Right atrium auricular region (tissue), 2 donors: ENCODE measurements at regions not wholly inside any gene's neighbourhood (a gene's known extent, or its start where the extent isn't known, plus 50 kb on each side); places are given as distances from the start of the nearest gene placed in this dataset.
"Not testable (repeated sequence)": the region's sequence is repeated elsewhere in the genome, so short reads cannot be mapped to it uniquely, and the experiment has no call there.

Experiments used
- DNase-seq: peaks from one replicate; pipeline ENCODE4 v3.0.0-alpha.2; 2019; ENCODE audit warnings: low spot score
- H3K27ac ChIP-seq, 2 donors: fragments of 200-600 bp; sonication (generic); 1 replicate in 1 of 2; 2 replicates in 1 of 2; pipeline ENCODE4 v1.5.1; 2016 to 2019
- H3K27me3 ChIP-seq, 2 donors: fragments of 200-600 bp; sonication (generic); one replicate each; pipeline versions ENCODE4 v1.5.1 to v1.6.0; 2017 to 2019
- H3K36me3 ChIP-seq: fragments of 200-600 bp; sonication (generic); one replicate; pipeline ENCODE4 v1.5.1; 2016
- H3K4me1 ChIP-seq, 2 donors: fragments of 200-600 bp; sonication (generic); one replicate each; pipeline versions ENCODE4 v1.5.1 to v1.6.0; 2017 to 2019
- H3K4me3 ChIP-seq, 2 donors: fragments of 200-600 bp; sonication (generic); 1 replicate in 1 of 2; 2 replicates in 1 of 2; pipeline ENCODE4 v1.5.1; 2017 to 2019; ENCODE audit warnings: mild to moderate bottlenecking in 1 of 2, moderate library complexity in 1 of 2
- H3K9me3 ChIP-seq, 2 donors: fragments of 200-600 bp; sonication (generic); one replicate each; pipeline ENCODE4 v1.5.1; 2019
- TF ChIP-seq, protein P1 (sequence below), 2 donors: fragments of 200-600 bp; sonication (generic); IDR thresholded peaks; one replicate each; pipeline ENCODE4 v1.5.1; 2019; ENCODE audit warnings: antibody characterized with exemption in 2 of 2

GRCh38 chr5:91599863-91600262 is 216.7 kb upstream of the ARRDC3 start:
- no peaks in the 10 kb centered on the region for H3K36me3 ChIP-seq
- no peaks in the 10 kb centered on the region for H3K27me3 ChIP-seq
- H3K4me1 ChIP-seq, result no peaks in the 10 kb centered on the region
- no peak overlapping the region for H3K4me3 ChIP-seq
- no peaks in the 10 kb centered on the region for H3K9me3 ChIP-seq
- H3K27ac ChIP-seq, result no peak overlapping the region
- TF ChIP-seq, protein P1, sequence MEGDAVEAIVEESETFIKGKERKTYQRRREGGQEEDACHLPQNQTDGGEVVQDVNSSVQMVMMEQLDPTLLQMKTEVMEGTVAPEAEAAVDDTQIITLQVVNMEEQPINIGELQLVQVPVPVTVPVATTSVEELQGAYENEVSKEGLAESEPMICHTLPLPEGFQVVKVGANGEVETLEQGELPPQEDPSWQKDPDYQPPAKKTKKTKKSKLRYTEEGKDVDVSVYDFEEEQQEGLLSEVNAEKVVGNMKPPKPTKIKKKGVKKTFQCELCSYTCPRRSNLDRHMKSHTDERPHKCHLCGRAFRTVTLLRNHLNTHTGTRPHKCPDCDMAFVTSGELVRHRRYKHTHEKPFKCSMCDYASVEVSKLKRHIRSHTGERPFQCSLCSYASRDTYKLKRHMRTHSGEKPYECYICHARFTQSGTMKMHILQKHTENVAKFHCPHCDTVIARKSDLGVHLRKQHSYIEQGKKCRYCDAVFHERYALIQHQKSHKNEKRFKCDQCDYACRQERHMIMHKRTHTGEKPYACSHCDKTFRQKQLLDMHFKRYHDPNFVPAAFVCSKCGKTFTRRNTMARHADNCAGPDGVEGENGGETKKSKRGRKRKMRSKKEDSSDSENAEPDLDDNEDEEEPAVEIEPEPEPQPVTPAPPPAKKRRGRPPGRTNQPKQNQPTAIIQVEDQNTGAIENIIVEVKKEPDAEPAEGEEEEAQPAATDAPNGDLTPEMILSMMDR (IDR thresholded peaks at IDR 0.05), result no peak
- no peak for DNase-seq

GRCh38 chr5:91598216-91598615 is 215.1 kb upstream of the ARRDC3 start:
- TF ChIP-seq, protein P1 (IDR thresholded peaks at IDR 0.05), result no peak
- no peaks in the 10 kb centered on the region for H3K36me3 ChIP-seq
- no peaks in the 10 kb centered on the region for H3K27me3 ChIP-seq
- no peaks in the 10 kb centered on the region for H3K4me1 ChIP-seq
- no peak overlapping the region for H3K4me3 ChIP-seq
- H3K27ac ChIP-seq, result no peak overlapping the region
- no peak for DNase-seq
- peaks cover 0 to 8% of the 10 kb centered on the region in 2 donors for H3K9me3 ChIP-seq

GRCh38 chr5:91595424-91595823 is 212.3 kb upstream of the ARRDC3 start:
- H3K27me3 ChIP-seq, result no peaks in the 10 kb centered on the region
- no peaks in the 10 kb centered on the region for H3K36me3 ChIP-seq
- peaks cover 0 to 8% of the 10 kb centered on the region in 2 donors for H3K9me3 ChIP-seq
- no peak overlapping the region for H3K27ac ChIP-seq
- no peak for DNase-seq
- no peak overlapping the region for H3K4me3 ChIP-seq
- TF ChIP-seq, protein P1 (IDR thresholded peaks at IDR 0.05), result no peak
- no peaks in the 10 kb centered on the region for H3K4me1 ChIP-seq

DNA sequence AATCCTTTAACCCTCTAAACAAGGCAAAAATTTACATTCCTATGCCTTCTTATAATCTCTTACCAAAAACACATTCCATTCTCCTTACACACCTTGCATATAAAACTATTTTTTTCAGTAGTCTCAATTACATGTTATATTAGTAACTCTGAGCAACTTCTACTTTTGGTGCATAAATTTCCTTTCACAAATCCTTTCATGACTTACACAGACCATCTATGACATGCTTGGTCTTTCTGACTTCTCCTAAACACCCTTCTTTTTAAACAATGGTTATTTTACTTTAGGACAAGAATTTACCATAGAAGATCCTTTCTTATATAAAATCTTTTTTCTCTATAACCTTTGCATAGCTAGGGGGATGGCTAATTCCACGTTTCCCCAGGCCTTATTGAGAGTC is 208.0 kb upstream of the ARRDC3 start:
- Histone ChIP-seq H3K36me3 (no peaks in the 10 kb centered on the region), H3K4me3 (no peak overlapping the region), H3K9me3 (peaks cover 0 to 8% of the 10 kb centered on the region in 2 donors), H3K27ac (no peak overlapping the region), H3K4me1 (no peaks in the 10 kb centered on the region), H3K27me3 (no peaks in the 10 kb centered on the region)
- no peak for DNase-seq
- TF ChIP-seq, protein P1 (IDR thresholded peaks at IDR 0.05), result no peak

- Histone ChIP-seq H3K36me3 (no peaks in the 10 kb centered on the region), H3K27me3 (no peaks in the 10 kb centered on the region)
- TF ChIP-seq, protein P1 (IDR thresholded peaks at IDR 0.05), result no peak
Observed at GRCh38 chr5:91586232-91586631, 203.1 kb upstream of the ARRDC3 start.

DNA sequence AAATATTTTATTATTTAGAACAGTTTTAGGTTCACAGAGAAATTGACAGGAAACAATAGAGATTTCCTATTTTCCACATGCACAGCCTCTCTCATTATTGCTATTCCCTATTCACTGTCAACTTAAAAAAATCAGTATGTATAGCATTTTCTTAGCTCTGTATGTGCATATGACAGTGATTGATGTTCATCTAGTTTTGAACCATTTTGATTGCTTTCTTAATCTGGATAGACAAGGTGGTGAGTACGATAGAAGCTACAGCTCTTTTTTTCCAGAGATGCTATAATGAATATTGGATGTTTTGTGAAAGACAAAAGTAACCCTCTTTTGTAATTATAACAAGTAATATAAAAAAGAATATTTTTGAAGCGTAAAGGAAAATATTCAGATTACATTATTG is 201.2 kb upstream of the ARRDC3 start:
- Histone ChIP-seq H3K9me3 (no peaks in the 10 kb centered on the region), H3K36me3 (no peaks in the 10 kb centered on the region), H3K4me3 (no peak overlapping the region), H3K27me3 (no peaks in the 10 kb centered on the region), H3K27ac (no peak overlapping the region), H3K4me1 (no peaks in the 10 kb centered on the region)
- TF ChIP-seq, protein P1 (IDR thresholded peaks at IDR 0.05), result no peak
- DNase-seq, result no peak

More at GRCh38 chr5:91586232-91586631, 203.1 kb upstream of the ARRDC3 start:
- H3K9me3 ChIP-seq, result no peaks in the 10 kb centered on the region
- DNase-seq, result no peak
- no peaks in the 10 kb centered on the region for H3K4me1 ChIP-seq
- H3K4me3 ChIP-seq, result no peak overlapping the region
- H3K27ac ChIP-seq, result no peak overlapping the region

- H3K27me3 ChIP-seq, H3K4me1 ChIP-seq, H3K27ac ChIP-seq, DNase-seq, H3K36me3 ChIP-seq, H3K4me3 ChIP-seq: not testable (repeated sequence)
- peaks cover 0 to 12% of the 10 kb centered on the region in 2 donors for H3K9me3 ChIP-seq
Observed at GRCh38 chr5:91566012-91566411, 182.9 kb upstream of the ARRDC3 start.
